ENCODE measurements at regions not wholly inside any gene's neighbourhood (a gene's known extent, or its start where the extent isn't known, plus 50 kb on each side); places are given as distances from the start of the nearest gene placed in this dataset.

- TF ChIP-seq POLR2AphosphoS5 (IDR thresholded peaks at IDR 0.05) (no peak), CTCF (IDR thresholded peaks at IDR 0.05; ENCODE audit: poor library complexity, severe bottlenecking) (no peak)
Measured at GRCh38 chr12:127101076-127101475, 1165.9 kb upstream of the TMEM132C start.
